Esophagus (tissue), 2 donors: ENCODE measurements at regions not wholly inside any gene's neighbourhood (a gene's known extent, or its start where the extent isn't known, plus 50 kb on each side); places are given as distances from the start of the nearest gene placed in this dataset.
"Not testable (repeated sequence)": the region's sequence is repeated elsewhere in the genome, so short reads cannot be mapped to it uniquely, and the experiment has no call there.

Experiments used
- H3K27ac ChIP-seq, 2 donors: one replicate each; pipeline ENCODE4 v1.5.1; 2013; ENCODE audit warnings: low read depth in 2 of 2, mild to moderate bottlenecking in 2 of 2, inconsistent platforms in 1 of 2, low read length in 1 of 2, moderate library complexity in 1 of 2
- H3K27me3 ChIP-seq, 2 donors: one replicate each; pipeline ENCODE4 v1.6.1; 2013; ENCODE audit warnings: low read length in 2 of 2, control low read depth in 1 of 2, mild to moderate bottlenecking in 1 of 2; ENCODE audit not compliant: insufficient read depth in 2 of 2, control insufficient read depth in 1 of 2
- H3K36me3 ChIP-seq, 2 donors: one replicate each; pipeline ENCODE4 v1.6.1; 2013; ENCODE audit warnings: low read length in 1 of 2; ENCODE audit not compliant: control insufficient read depth in 2 of 2, insufficient read depth in 2 of 2
- H3K4me1 ChIP-seq, 2 donors: one replicate each; pipeline ENCODE4 v1.6.1; 2013; ENCODE audit warnings: low read length in 1 of 2; ENCODE audit not compliant: control insufficient read depth in 2 of 2, insufficient read depth in 2 of 2
- H3K4me3 ChIP-seq, 2 donors: one replicate each; pipeline ENCODE4 v1.5.1; 2013; ENCODE audit warnings: low read length in 2 of 2, mild to moderate bottlenecking in 2 of 2, low read depth in 1 of 2, moderate library complexity in 1 of 2
- H3K9me3 ChIP-seq, 2 donors: one replicate each; pipeline ENCODE4 v1.6.1; 2013; ENCODE audit warnings: mild to moderate bottlenecking in 2 of 2, low read depth in 1 of 2, low read length in 1 of 2, moderate library complexity in 1 of 2; ENCODE audit not compliant: control insufficient read depth in 2 of 2, insufficient read depth in 1 of 2
- WGBS, 2 donors: extraction: QIAGEN DNeasy Blood & Tissue Kit; methylation state at CpG; one replicate each; pipeline ENCODE4 v1.1.7; 2013; 5-methylcytosine and 5-hydroxymethylcytosine counted together
- donor health status: healthy with polysubstance abuse.
- donor health status: Bipolar disorder and iron deficiency.

- no peak overlapping the region for H3K4me3 ChIP-seq
- H3K36me3 ChIP-seq = no peaks in the 10 kb centered on the region
- no peaks in the 10 kb centered on the region for H3K27me3 ChIP-seq
- H3K4me1 ChIP-seq = no peaks in the 10 kb centered on the region
- no peaks in the 10 kb centered on the region for H3K9me3 ChIP-seq
- no peak overlapping the region for H3K27ac ChIP-seq
- 91 to 94% methylated on average over 3 of the region's 3 CpGs for WGBS, 2 donors
Observed at GRCh38 chr11:88061111-88061510, 114.1 kb downstream of the RAB38 start.

GRCh38 chr11:88059326-88059725 is 115.9 kb downstream of the RAB38 start:
- Histone ChIP-seq H3K9me3 (no peaks in the 10 kb centered on the region), H3K4me1 (no peaks in the 10 kb centered on the region), H3K27me3 (no peaks in the 10 kb centered on the region), H3K27ac (no peak overlapping the region), H3K36me3 (no peaks in the 10 kb centered on the region), H3K4me3 (no peak overlapping the region)

DNA sequence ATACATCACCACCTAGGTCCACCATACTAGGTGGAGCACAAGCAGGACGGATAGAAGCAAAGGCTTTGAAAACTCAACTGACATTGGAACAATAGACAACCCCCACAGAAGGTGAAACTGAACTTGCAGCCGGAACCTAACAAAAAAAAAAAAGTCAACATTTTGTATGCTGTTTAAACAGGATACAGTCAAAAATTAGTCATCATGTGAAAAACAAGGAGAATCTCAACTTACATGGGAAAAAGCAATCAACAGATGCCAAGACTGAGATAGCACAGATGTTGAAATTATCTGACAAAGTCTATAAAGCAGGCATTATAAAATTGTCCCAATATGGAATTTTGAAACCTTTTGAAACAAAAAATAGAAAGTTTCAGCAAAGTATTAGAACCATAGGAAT is 123.8 kb downstream of the RAB38 start:
- H3K27ac ChIP-seq = no peak overlapping the region
- no peaks in the 10 kb centered on the region for H3K9me3 ChIP-seq
- no peaks in the 10 kb centered on the region for H3K4me1 ChIP-seq
- H3K4me3 ChIP-seq = no peak overlapping the region
- H3K36me3 ChIP-seq = no peaks in the 10 kb centered on the region
- no peaks in the 10 kb centered on the region for H3K27me3 ChIP-seq
- 71 to 75% methylated on average over 2 of the region's 2 CpGs for WGBS, 2 donors

GRCh38 chr11:88050247-88050646 is 125.0 kb downstream of the RAB38 start:
- H3K4me3 ChIP-seq = no peak overlapping the region
- H3K9me3 ChIP-seq = no peaks in the 10 kb centered on the region
- no peaks in the 10 kb centered on the region for H3K27me3 ChIP-seq
- WGBS, 2 donors = 67 to 74% methylated on average over 2 of the region's 2 CpGs
- no peaks in the 10 kb centered on the region for H3K4me1 ChIP-seq
- H3K36me3 ChIP-seq = no peaks in the 10 kb centered on the region
- H3K27ac ChIP-seq = no peak overlapping the region

DNA sequence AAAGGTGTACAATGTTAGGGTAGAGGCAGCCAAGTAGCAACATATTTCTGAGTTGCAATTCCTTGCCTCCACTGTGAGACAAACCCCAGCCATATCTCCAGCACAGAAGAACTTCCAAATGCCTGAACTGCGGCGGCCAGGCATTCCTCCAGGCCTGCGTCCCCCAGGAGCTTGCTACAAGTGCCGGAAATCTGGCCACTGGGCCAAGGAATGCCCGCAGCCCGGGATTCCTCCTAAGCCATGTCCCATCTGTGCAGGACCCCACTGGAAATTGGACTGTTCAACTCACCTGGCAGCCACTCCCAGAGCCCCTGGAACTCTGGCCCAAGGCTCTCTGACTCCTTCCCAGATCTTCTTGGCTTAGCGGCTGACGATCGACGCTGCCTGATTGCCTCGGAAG is 130.0 kb downstream of the RAB38 start:
- WGBS, 2 donors = 94 to 95% methylated on average over 11 of the region's 11 CpGs
- H3K9me3 ChIP-seq = not testable (repeated sequence)

DNA sequence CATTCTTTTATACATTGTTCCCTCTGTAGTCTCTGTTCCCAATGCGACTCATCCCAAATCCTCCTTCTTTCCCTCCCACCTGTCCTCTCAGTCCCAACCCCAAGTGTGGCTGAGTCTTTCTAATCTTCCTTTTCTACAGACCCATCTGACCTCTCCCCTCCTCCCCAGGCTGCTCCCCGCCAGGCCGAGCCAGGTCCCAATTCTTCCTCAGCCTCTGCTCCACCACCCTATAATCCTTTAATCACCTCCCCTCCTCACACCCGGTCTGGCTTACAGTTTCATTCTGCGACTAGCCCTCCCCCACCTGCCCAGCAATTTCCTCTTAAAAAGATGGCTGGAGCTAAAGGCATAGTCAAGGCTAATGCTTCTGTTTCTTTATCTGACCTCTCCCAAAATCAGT is 130.6 kb downstream of the RAB38 start:
- WGBS, 2 donors = 78 to 80% methylated on average over 5 of the region's 5 CpGs
- H3K9me3 ChIP-seq, H3K4me1 ChIP-seq, H3K36me3 ChIP-seq, H3K27ac ChIP-seq, H3K27me3 ChIP-seq, H3K4me3 ChIP-seq: not testable (repeated sequence)

More for the DNA sequence above, 130.0 kb downstream of the RAB38 start:
- not testable (repeated sequence) for H3K4me1 ChIP-seq, H3K27me3 ChIP-seq, H3K27ac ChIP-seq, H3K36me3 ChIP-seq, H3K4me3 ChIP-seq

- H3K4me1 ChIP-seq = no peaks in the 10 kb centered on the region
- no peaks in the 10 kb centered on the region for H3K9me3 ChIP-seq
- H3K4me3 ChIP-seq = no peak overlapping the region
- WGBS, 2 donors = 53 to 62% methylated on average over 3 of the region's 3 CpGs
- H3K27ac ChIP-seq = no peak overlapping the region
- no peaks in the 10 kb centered on the region for H3K27me3 ChIP-seq
- H3K36me3 ChIP-seq = no peaks in the 10 kb centered on the region
Observed at GRCh38 chr11:88043149-88043548, 132.1 kb downstream of the RAB38 start.

DNA sequence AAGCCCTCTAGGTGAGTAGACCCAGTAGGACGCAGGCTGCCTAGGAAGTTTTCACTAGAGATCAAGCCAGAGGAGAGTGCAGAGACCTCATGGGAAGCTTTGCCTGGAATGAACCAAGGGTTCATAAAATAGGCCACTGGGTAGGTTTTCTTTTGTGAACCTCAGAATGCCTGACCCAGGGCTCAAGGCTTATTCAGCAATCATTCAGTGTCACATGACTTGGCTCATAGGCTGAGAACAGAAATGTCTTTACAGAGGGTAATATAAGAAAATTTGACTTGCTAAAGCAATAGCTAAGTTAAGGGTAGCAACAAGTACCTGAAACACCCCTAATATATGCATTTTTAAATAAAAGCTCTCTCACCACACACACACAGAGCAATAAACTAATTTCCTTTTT is 132.6 kb downstream of the RAB38 start:
- Histone ChIP-seq H3K36me3 (no peaks in the 10 kb centered on the region), H3K27ac (no peak overlapping the region), H3K4me3 (no peak overlapping the region), H3K4me1 (no peaks in the 10 kb centered on the region), H3K9me3 (no peaks in the 10 kb centered on the region), H3K27me3 (no peaks in the 10 kb centered on the region)
- 86 to 87% methylated on average over 1 of the region's 1 CpG for WGBS, 2 donors

- no peaks in the 10 kb centered on the region for H3K4me1 ChIP-seq
- no peaks in the 10 kb centered on the region for H3K27me3 ChIP-seq
- no peaks in the 10 kb centered on the region for H3K9me3 ChIP-seq
- no peak overlapping the region for H3K4me3 ChIP-seq
- no peak overlapping the region for H3K27ac ChIP-seq
- H3K36me3 ChIP-seq = no peaks in the 10 kb centered on the region
- 86 to 94% methylated on average over 2 of the region's 2 CpGs for WGBS, 2 donors
Observed at GRCh38 chr11:88042238-88042637, 133.0 kb downstream of the RAB38 start.

- H3K27ac ChIP-seq = no peak overlapping the region
- H3K4me1 ChIP-seq = no peaks in the 10 kb centered on the region
- H3K36me3 ChIP-seq = no peaks in the 10 kb centered on the region
- WGBS, 2 donors = 84 to 92% methylated on average over 2 of the region's 2 CpGs
- H3K4me3 ChIP-seq = no peak overlapping the region
- H3K9me3 ChIP-seq = no peaks in the 10 kb centered on the region
- H3K27me3 ChIP-seq = no peaks in the 10 kb centered on the region
Observed at GRCh38 chr11:88041679-88042078, 133.6 kb downstream of the RAB38 start.
